Sigmoid colon (tissue), 6 donors: ENCODE measurements at regions not wholly inside any gene's neighbourhood (a gene's known extent, or its start where the extent isn't known, plus 50 kb on each side); places are given as distances from the start of the nearest gene placed in this dataset.

Experiments
- DNase-seq: peaks from one replicate; pipeline ENCODE4 v3.0.0-alpha.2; 2019
- H3K27ac ChIP-seq, 4 donors: fragments of 200-600 bp; sonication (generic); one replicate each; pipeline ENCODE4 v1.5.1; 2016 to 2019; ENCODE audit warnings: mild to moderate bottlenecking in 1 of 4
- H3K27me3 ChIP-seq, 3 donors: fragments of 200-600 bp; sonication (generic); one replicate each; pipeline ENCODE4 v1.5.1; 2019; ENCODE audit warnings: mild to moderate bottlenecking in 1 of 3
- H3K36me3 ChIP-seq, 4 donors: fragments of 200-600 bp; sonication (generic); one replicate each; pipeline ENCODE4 v1.5.1; 2016 to 2019
- H3K4me1 ChIP-seq, 4 donors: fragments of 200-600 bp; sonication (generic); one replicate each; pipeline ENCODE4 v1.5.1; 2017 to 2019
- H3K4me3 ChIP-seq, 4 donors: fragments of 200-600 bp; sonication (generic); one replicate each; pipeline ENCODE4 v1.5.1; 2017 to 2019; ENCODE audit warnings: mild to moderate bottlenecking in 2 of 4, moderate library complexity in 1 of 4
- H3K9me3 ChIP-seq, 4 donors: fragments of 200-600 bp in 3 of 4; sonication (generic) in 3 of 4; one replicate each; pipeline versions ENCODE4 v1.5.1 to v1.6.1; 2013 to 2019
- EP300 ChIP-seq, 4 donors: sonication (generic); formaldehyde crosslinking; IDR thresholded peaks; one replicate each; pipeline ENCODE4 v1.6.1; 2017; ENCODE audit warnings: antibody characterized with exemption in 4 of 4
- POLR2A ChIP-seq, 2 donors: fragments of 450-650 bp; IDR thresholded peaks; one replicate each; pipeline ENCODE4 v1.6.1; 2016; ENCODE audit warnings: antibody characterized with exemption in 2 of 2, mild to moderate bottlenecking in 2 of 2, moderate library complexity in 2 of 2
- POLR2AphosphoS5 ChIP-seq, 4 donors: sonication (generic); formaldehyde crosslinking; IDR thresholded peaks; one replicate each; pipeline ENCODE4 v1.6.1; 2017; ENCODE audit warnings: antibody characterized with exemption in 4 of 4
- WGBS, 2 donors: extraction: QIAGEN DNeasy Blood & Tissue Kit; methylation state at CpG; one replicate each; pipeline ENCODE4 v1.1.7; 2013; 5-methylcytosine and 5-hydroxymethylcytosine counted together
- intact Hi-C: fragments of 100-400 bp; cut with DNase I; formaldehyde crosslinking; loops from one replicate; pipeline ENCODE4 v1.15.1; 2023
- TF ChIP-seq, protein P1 (sequence below), 4 experiments: fragments of 450-650 bp in 3 of 4; fragments of 200-600 bp in 1 of 4; IDR thresholded peaks; one replicate each; pipeline ENCODE4 v1.5.1; 2016 to 2019; ENCODE audit warnings: antibody characterized with exemption in 4 of 4, mild to moderate bottlenecking in 3 of 4, moderate library complexity in 2 of 4
- donor health status: healthy with polysubstance abuse.
- donor health status: healthy.

- intact Hi-C loops = no loop called here
- H3K27me3 ChIP-seq = peaks cover 0 to 61% (median 0%) of the 10 kb centered on the region in 3 donors
- 1% methylated on average over 16 of the region's 16 CpGs for WGBS, 2 donors
- peak overlapping the region; percentile 39 to 64 (median 52) for H3K4me3 ChIP-seq
- H3K27ac ChIP-seq = peak overlapping the region in 2 of 4 donors; percentile 28 to 74
- no peaks in the 10 kb centered on the region for H3K9me3 ChIP-seq
- no peaks in the 10 kb centered on the region for H3K36me3 ChIP-seq
- TF ChIP-seq, protein P1, sequence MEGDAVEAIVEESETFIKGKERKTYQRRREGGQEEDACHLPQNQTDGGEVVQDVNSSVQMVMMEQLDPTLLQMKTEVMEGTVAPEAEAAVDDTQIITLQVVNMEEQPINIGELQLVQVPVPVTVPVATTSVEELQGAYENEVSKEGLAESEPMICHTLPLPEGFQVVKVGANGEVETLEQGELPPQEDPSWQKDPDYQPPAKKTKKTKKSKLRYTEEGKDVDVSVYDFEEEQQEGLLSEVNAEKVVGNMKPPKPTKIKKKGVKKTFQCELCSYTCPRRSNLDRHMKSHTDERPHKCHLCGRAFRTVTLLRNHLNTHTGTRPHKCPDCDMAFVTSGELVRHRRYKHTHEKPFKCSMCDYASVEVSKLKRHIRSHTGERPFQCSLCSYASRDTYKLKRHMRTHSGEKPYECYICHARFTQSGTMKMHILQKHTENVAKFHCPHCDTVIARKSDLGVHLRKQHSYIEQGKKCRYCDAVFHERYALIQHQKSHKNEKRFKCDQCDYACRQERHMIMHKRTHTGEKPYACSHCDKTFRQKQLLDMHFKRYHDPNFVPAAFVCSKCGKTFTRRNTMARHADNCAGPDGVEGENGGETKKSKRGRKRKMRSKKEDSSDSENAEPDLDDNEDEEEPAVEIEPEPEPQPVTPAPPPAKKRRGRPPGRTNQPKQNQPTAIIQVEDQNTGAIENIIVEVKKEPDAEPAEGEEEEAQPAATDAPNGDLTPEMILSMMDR (IDR thresholded peaks at IDR 0.05) = no peak
- no peak for TF ChIP-seq POLR2AphosphoS5 (IDR thresholded peaks at IDR 0.05)
- no peak for TF ChIP-seq EP300 (IDR thresholded peaks at IDR 0.05)
- TF ChIP-seq POLR2A (IDR thresholded peaks at IDR 0.05) = no peak
- peaks cover 0 to 22% (median 21%) of the 10 kb centered on the region in 4 donors for H3K4me1 ChIP-seq
- DNase-seq = no peak
Observed at GRCh38 chr3:168249205-168249549, 153.5 kb upstream of the GOLIM4 start.

DNA sequence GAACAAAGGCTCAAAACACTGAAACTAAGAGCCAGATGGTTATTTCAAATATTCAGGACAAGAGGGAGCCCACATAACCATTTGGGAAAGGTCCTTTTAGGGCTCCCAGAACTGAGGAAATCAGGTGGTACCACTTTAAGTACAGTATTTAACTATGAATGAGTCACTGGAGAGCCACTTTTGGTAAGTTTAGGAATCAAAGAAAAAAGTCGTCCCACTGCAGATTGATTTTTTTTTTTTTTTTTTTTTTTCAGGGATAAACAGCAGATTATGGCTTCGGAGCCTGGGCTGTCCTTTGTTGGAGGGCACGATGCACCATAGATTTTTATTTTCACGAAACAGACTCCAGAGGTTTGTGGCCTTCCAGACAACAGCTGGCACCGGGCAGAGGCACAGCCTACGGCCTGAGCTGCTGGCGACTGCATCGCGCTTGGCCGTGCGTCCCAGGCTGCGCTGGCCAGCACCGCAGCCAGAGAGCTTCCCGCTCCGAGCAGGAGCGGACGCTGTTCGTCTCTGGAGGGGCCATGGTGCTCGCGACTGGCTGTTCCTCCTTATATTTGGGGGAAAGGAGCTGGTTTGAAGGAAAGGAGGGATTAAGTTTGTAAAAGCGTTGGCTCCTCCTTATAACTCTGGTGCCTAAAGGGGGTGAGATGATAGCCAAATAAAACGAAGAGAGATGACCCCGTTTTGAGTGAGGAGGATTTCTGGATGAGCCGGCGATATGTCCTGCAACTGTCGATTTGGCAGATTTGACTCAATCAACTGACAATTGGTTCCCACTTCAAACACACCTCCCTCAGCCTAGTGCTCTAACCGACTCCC lies 152.9 kb upstream of the GOLIM4 start:
- DNase-seq = no peak
- H3K4me1 ChIP-seq = peaks cover 0 to 22% (median 21%) of the 10 kb centered on the region in 4 donors
- WGBS, 2 donors = 1 to 2% methylated on average over 27 of the region's 27 CpGs
- no peak for TF ChIP-seq POLR2A (IDR thresholded peaks at IDR 0.05)
- no peak for TF ChIP-seq EP300 (IDR thresholded peaks at IDR 0.05)
- TF ChIP-seq, protein P1 (IDR thresholded peaks at IDR 0.05) = no peak
- TF ChIP-seq POLR2AphosphoS5 (IDR thresholded peaks at IDR 0.05) = no peak
- H3K27me3 ChIP-seq = peaks cover 0 to 64% (median 0%) of the 10 kb centered on the region in 3 donors
- H3K27ac ChIP-seq = peak overlapping the region in 1 of 4 donors; percentile 74
- H3K4me3 ChIP-seq = peak overlapping the region; percentile 39 to 64 (median 52)
- no peaks in the 10 kb centered on the region for H3K36me3 ChIP-seq
- intact Hi-C loops = no loop called here
- H3K9me3 ChIP-seq = no peaks in the 10 kb centered on the region

GRCh38 chr3:168241156-168241555 lies 145.4 kb upstream of the GOLIM4 start:
- no peak for DNase-seq
- 69 to 84% methylated on average over 5 of the region's 5 CpGs for WGBS, 2 donors

DNA sequence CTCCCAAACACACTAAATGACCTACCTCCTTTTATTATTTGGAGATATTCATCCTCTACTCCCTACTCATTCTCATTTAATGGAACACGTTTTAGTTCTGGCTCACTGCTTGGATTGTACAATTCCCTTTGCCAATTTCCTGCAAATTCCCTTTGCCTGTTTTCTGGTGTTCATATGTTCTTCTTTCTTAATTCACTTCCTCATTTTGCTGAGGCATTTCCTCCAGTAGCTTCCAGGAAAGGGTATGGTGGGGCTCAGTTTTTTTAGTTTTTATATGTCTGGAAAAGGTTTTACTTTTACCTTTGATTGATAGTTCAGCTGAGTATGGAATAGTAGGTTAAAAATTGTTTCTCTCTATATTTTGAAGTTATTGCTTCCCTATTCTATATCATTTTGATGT lies 143.6 kb upstream of the GOLIM4 start:
- Histone ChIP-seq H3K36me3 (no peaks in the 10 kb centered on the region), H3K4me1 (no peaks in the 10 kb centered on the region), H3K27me3 (peaks cover 0 to 3% (median 0%) of the 10 kb centered on the region in 3 donors), H3K9me3 (no peaks in the 10 kb centered on the region), H3K27ac (no peak overlapping the region), H3K4me3 (no peak overlapping the region)
- 27 to 54% methylated on average over 1 of the region's 1 CpG for WGBS, 2 donors
- no peak for DNase-seq
- TF ChIP-seq POLR2AphosphoS5 (IDR thresholded peaks at IDR 0.05) = no peak
- TF ChIP-seq, protein P1 (IDR thresholded peaks at IDR 0.05) = no peak
- no peak for TF ChIP-seq EP300 (IDR thresholded peaks at IDR 0.05)
- intact Hi-C loops = no loop called here

More at GRCh38 chr3:168241156-168241555, 145.4 kb upstream of the GOLIM4 start:
- H3K27ac ChIP-seq = no peak overlapping the region
- no peak overlapping the region for H3K4me3 ChIP-seq
- peaks cover 0 to 14% (median 0%) of the 10 kb centered on the region in 3 donors for H3K27me3 ChIP-seq
- intact Hi-C loops = no loop called here
- TF ChIP-seq, protein P1 (IDR thresholded peaks at IDR 0.05) = no peak
- no peak for TF ChIP-seq POLR2AphosphoS5 (IDR thresholded peaks at IDR 0.05)
- TF ChIP-seq EP300 (IDR thresholded peaks at IDR 0.05) = no peak
- TF ChIP-seq POLR2A (IDR thresholded peaks at IDR 0.05) = no peak
- no peaks in the 10 kb centered on the region for H3K4me1 ChIP-seq
- no peaks in the 10 kb centered on the region for H3K9me3 ChIP-seq
- H3K36me3 ChIP-seq = no peaks in the 10 kb centered on the region
